H4 (cell line): ENCODE measurements at regions not wholly inside any gene's neighbourhood (a gene's known extent, or its start where the extent isn't known, plus 50 kb on each side); places are given as distances from the start of the nearest gene placed in this dataset.
"Not testable (repeated sequence)": the region's sequence is repeated elsewhere in the genome, so short reads cannot be mapped to it uniquely, and the experiment has no call there.

Source experiments
- DNase-seq: peaks from one replicate; pipeline ENCODE4 v3.0.0-alpha.2; 2015; ENCODE audit warnings: low spot score

DNA sequence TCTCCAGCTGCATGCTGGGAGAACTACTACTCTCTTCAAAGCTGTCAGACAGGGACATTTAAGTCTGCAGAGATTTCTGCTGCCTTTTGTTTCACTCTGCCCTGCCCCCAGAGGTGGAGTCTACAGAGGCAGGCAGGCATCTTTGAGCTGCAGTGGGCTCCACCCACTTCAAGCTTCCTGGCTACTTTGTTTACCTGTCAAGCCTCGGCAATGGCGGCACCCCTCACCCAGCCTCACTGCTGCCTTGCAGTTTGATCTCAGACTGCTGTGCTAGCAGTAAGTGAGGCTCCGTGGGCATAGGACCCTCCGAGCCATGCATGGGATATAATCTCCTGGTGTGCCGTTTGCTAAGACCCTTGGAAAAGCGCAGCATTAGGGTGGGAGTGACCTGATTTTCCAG is 61.7 kb downstream of the DMRTA1 start:
- not testable (repeated sequence) for DNase-seq

DNA sequence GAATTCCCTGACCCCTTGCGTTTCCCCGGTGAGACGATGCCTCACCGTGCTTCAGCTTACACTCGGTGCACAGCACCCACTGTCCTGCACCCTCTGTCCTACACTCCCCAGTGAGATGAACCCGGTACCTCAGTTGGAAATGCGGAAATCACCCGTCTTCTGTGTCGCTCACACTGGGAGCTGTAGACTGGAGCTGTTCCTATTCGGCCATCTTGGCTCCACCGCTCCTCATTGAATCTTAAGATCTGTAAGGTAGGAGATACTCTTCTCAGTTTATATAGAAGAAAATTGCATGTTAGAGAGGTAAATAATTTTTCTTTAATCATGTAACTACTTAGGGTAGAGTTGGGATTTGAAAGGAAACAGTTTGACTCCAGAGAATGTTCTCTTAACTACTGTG is 62.2 kb downstream of the DMRTA1 start:
- DNase-seq: no peak

DNA sequence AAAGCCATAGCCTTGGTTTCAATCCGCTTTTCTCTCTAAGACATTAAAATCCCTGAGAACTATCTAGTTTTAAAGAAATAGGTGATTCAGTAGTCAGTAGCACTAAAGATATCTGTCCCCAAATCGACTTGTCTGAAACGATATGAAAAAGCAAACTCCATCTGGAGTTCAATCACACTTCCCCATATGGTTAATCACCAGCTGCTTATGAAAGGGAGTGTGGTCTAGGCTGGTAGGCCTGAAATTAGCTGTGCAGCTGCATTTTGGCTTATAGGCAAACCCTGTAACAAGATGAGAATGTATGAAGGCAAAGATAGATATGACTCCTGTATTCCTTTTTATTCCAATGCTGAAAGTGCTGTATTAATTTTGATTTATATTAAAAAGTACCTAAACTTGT is 65.9 kb downstream of the DMRTA1 start:
- no peak for DNase-seq

DNA sequence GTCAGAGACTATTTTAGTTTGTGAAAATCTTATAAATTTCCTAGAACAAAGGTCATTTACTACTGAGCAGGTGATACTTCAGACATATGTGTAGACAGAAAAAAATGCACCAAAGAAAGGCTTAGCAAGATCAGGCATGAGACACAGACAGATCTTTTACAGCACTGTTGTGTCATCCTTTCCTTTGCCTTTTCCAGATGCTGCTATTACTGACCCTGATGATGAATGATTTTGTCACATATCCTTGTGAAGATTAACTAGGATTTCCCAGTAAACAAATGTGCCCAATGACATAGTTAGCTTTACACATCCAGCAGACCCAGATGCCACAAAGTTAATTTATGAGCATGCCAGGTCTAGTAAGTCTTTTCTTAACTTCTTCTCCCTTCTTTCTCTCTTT is 68.2 kb downstream of the DMRTA1 start:
- no peak for DNase-seq

DNA sequence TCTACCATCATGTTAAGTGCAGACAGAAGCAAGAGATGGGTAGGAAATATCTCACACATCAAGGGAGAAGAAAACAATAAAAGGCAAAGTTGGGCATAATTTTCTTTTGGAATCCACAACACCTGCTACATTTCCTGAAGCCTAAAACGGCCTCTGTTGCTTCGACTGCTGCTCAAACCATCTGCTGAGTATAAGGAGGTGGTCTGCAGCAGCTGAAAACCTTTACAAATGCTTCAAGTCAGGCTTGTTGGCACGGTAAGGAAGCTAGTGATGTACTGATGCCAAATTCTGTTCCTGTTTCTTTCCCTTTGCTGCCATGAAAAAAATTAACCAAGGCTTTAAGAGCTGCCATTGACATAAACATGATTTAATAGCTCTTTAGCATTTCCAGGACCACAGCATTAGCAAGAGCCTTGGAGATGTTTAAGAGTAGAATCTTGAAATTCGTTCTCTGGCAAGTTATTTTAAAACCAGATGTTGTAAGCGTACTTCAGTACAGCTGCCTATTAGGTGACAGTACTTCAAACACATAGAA is 75.6 kb downstream of the DMRTA1 start:
- no peak for DNase-seq

DNA sequence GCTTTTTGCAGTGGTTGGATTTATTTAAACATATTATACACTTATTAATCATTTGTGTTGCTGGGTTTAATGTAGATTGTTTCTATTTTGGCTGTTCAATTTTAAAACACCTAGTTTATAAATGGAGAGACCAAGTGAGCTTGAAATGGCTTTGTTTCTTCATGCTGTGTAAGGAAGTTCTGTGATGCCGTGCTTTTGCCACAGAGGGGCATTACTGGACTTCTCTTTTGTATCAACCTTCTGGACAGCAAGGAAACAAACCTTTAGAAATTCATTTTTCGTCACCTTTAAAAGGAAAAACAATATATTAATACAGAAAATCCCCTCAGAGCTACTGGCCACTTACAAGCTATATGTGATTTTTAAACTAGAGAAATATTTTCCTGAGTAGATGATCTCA is 81.9 kb downstream of the DMRTA1 start:
- peak; percentile 28 for DNase-seq

DNA sequence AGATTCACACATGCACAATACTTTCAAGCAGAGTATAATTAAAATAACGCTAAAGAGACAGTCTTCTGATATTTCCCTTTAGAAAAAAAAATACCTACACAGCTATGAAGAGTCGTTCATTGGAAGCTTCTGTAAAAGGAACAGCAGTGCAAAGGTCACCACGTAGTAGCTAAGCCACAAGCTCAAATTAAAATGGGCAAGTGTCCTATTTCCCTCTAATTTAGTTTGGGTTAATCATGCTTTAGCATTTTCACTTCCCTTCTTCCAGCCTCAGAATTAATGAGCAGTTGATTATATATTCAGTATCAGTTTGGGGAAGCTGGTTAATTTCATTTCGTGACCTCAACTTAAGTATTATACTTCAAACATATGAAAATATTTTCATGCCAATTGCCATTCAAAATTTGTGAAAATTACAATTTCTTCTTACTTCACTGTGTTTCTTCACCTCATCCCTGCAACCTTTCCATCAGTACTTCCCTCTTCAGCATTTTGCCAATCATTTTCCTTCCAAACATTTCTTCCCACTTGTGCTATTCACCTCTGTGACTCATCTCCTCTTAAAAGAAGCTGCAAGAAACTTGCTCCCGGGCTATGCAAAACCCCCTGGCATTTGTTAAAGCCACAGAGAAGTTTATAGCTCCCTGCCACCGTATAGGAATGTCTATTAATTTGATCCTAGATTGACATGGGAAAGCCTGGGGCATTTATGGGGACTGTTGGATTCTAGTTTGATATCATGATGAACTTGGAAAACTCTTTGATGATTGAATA is 83.0 kb downstream of the DMRTA1 start:
- peak; percentile 32 for DNase-seq

DNA sequence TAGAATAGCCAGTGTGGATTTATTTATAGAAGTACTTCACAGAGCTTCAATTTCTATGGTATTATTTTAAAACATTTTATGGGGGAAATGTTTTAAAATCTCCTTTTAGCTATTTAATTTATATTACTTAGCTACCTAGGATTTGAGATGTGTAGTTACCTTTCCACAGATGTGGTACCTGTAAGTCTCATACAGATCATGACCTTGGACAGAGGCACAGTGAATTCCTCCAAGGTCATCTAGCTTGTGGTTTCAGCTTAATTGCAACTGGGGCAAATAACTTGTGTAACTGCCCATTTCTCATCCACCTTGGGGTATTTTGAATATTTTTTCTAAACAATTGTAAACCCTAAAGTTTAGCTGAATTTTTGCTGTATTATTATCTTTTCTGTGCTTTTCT is 89.2 kb downstream of the DMRTA1 start:
- no peak for DNase-seq

DNA sequence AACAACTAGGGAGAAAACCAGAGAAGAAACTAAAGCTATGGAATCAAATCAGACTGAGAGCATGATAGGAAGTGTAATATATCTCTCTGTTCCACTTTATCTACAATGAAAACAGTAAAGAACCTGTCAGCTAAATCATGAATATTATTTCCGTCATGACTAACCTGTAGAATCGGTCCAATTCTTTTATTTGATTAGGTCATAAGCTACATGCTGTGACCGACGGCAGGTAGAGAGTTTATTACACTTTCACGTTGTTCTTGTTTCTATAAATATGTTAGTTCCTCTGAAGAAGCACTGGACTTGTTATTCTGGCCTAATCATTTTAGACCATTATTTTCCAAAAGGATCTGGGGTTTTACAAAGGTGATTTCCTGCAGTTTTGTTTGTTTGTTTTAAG is 91.1 kb downstream of the DMRTA1 start:
- DNase-seq: no peak

DNA sequence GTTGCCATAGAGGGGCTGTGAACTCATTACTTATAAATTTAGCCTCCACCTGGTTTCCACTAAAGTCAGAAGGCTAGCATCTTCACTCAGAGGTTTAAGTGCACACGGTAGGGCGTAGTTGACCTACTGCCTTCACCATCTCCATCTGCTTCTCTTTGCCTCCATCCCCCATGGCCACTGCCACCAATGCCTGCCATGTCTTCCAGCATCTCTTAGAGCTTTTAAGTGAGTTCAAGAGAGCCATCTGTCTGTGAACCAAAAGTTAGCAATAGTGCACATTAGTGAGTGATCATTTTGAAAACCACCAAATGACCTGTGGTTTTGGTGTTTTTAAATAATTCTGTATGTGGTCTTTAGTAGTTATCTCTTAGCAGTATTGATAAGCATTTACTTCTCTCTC is 102.0 kb downstream of the DMRTA1 start:
- no peak for DNase-seq

DNA sequence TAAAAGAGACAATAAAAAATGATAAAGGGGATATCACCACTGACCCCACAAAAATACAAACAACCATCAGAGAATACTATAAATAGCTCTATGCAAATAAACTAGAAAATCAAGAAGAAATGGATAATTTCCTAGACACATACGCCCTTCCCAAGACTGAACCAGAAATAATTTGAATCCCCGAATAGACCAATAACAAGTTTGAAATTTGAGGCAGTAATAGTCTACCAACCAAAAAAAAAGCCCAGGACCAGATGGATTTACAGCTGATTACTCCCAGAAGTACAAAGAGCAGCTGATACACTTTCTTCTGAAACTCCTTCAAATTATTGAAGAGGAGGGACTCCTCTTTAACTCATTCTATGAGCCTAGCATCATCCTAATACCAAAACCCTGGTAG is 128.1 kb downstream of the DMRTA1 start:
- no peak for DNase-seq

DNA sequence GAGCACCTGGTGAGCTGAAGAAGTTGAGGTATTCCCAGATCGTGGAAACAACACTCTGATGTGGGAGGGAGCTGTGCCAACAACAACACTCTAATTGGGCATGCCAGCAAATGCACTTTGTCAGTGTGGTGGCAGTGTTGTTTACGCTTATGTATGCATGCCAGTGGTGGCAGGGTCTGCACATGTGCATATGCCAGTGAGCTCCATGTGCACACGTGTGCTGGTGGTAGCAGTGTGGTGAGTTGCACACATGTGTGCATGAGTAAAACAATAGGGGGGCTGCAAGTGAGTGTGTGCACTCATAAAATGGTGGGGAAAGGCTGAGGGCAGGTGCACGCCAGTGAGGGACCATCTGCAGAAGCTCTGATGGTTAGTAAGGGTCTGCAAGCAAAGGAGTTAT is 134.2 kb downstream of the DMRTA1 start:
- no peak for DNase-seq

DNA sequence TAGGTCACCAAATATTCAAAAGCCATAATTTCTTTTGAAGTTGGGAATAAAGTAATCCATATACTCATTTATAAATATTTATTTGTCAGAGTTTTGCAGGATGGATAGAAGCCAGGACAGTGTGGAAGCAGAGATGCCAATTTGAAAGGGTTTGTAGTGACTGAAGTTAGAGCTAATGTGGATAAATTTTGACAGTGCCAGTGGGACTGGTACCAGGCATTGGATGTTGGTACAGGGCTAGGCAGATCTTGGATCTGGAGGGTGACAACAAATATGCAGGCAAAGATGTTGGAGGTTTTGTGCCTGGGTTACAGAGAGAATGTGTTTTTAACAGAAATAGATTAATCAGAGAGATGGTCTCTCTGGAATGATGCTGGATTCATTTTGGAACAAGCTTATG is 135.6 kb downstream of the DMRTA1 start:
- no peak for DNase-seq

DNA sequence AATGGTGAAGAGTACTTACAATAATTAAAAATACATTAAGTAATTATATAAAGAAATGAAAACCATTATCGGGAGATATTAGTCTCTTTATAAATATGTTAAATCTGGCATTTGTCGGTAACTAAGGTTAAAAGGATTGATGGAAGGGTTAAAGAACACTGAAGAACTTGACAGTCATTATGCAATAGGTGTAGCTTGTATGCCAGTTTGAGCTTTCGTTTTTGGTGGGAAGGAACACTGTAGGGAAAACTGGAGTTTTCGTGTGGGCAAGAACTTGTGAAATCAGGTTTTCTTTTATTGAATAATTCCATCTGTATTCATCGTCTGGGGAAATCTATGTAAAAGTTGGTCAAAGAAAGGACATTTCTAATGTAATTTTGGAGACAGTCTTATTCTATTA is 142.3 kb downstream of the DMRTA1 start:
- DNase-seq: no peak

DNA sequence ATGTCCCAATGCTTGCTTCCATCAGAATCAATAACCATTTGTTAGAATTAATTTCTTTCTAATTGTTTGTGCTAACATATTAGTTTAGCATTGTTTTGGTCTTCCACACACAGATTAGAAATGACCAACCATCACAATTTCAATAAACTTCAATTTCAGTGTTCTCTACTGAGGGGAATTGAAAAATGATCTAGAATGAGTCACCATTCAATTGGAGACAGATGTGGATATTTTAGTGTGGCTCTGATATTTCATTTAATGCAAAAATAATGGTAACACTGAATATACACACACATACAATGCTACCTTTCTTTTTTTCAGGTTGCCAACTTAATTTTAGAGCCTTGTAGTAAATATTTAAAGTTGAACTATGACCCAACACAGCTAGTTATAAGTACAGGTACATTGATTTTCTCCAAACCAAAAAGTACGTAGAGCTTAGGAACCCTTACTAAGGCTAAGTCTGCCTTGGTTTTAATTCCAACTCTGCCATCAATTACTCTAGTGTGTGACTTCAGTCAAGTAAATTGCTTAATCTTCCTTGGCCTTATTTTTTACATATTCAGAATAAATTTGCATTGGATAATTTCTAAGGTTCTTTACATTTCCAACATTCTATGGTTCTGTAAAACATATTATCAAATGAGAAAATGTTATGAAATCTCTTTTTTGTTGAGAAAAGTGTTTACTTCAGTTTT is 143.9 kb downstream of the DMRTA1 start:
- DNase-seq: no peak

DNA sequence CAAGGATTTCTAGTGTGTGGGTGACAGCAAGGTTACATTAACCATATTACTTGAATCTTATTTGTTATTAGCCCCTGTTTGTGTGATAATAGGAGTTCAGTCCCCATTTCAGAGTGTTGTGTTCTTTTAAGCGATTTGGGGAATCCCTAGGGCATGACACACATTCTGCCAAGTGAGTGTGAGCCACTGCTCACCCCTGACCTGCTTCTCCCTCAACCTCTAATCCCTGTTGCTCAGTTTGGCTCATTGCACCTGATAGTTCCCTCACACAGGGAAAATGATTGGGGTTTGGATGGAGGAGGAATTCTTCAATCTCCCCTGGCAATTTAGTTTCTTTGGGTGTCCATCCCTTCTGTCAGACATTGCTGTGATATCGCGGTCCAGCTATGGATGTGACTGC is 149.2 kb downstream of the DMRTA1 start:
- no peak for DNase-seq

DNA sequence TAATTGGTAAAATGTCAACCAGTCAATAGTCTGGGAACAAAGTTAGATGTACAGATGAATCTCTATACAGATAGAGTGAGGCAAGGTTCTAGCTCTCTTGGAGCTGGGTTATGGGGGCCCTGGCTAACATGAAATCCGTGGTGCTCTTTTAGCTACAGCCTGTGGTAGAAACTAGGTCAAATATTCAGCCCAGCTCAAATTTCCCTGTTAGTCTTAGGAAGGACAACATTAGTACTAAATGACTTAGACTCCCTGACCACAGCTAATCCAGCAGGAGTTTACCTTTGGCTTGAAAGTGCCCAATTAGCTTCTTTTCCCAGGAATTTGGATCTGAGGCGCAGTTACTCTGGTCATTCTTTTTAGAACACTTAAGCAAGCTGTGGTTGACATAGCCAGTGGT is 170.5 kb downstream of the DMRTA1 start:
- peak; percentile 11 for DNase-seq

DNA sequence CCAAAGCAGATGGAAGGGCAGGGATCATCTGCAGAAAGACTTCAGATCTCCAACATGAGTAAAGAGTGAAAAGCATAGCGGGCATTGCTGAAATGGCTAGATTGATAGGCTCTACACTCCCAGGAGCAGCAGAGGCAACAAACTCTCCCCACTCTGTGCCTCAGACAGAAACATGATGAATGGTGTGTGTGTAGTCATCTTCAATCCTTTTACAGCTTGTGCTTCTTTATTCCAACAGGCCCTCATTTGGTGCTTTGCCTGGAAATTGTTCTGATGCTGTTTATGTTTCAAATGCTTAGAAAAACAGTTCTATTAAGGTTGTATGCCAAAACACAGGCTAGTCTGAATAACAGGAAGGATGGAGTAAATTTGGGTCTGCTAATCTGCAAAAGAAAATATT is 176.2 kb downstream of the DMRTA1 start:
- no peak for DNase-seq

DNA sequence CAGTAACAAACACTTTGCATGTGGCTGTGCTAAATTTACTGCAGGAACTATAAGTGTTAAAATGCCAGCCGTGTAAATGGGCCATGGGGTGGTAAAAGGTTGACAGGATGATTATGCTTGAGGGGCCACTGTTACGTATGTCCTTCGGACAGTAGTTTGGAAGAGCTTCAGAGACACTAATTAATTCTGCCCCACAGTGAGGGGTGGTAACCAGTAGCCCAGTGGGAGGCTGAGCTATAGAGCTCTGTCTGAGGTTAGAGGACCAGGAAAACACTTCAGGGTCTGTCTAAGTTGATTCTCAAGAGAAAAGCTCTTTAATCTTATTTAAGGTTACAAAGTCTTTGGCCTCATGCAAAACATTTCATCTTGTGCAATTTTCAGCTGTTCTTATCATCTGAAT is 176.6 kb downstream of the DMRTA1 start:
- DNase-seq: no peak

DNA sequence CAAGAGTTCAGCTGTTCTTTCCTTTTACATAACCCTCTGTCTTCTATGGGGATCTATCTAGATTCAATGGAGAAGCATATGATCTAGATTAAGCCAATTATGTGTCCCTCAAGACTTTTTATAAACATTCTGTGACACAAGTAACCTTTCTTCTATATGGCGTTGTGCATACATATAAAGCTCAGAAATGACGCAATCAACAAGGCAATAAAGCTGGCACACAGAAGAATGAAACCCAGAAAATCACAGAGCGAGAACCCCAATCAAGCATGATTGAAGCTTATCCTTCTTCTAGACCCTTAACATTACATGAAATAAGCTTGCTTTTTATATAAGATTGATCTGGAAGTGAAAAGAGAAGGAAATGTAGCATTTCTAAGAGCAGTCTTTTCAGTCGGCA is 178.9 kb downstream of the DMRTA1 start:
- DNase-seq: no peak

DNA sequence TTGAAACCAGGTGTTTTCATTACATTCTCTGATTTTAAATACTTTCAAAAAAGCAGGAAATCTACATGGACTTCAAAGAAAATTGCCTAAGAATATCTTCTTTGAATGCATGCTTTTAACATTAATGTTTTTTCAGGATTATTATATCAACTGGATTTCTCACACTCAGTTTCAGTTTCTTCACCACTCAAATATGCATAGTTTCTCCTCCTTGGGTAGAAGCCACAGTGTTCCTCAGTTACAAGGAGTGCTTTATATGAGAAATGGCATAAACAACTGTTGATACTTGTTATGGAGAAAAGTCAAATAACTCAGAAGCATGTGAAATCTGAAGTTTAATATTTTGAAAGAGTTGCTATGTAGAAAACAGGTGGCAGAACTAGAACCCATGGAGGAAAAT is 196.9 kb downstream of the DMRTA1 start:
- DNase-seq: no peak

DNA sequence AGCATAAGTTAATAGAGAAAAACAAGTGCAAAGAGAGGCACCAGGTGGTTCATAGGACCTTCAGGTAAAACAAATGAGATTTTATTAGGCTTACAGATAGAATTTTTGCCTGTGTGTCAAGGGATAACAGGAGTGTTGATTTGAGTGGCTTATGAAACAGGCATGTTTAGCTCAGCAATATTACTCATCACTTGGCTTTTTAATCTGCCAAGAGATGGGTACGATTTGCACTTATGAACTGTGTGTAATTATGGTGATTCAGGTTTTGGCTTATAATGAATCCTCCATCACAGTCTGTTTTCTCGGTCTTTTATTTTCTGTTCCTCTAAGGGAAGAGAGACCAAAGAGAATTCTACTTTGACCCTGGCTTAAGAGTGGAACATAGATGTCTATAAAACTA is 199.3 kb downstream of the DMRTA1 start:
- DNase-seq: no peak

DNA sequence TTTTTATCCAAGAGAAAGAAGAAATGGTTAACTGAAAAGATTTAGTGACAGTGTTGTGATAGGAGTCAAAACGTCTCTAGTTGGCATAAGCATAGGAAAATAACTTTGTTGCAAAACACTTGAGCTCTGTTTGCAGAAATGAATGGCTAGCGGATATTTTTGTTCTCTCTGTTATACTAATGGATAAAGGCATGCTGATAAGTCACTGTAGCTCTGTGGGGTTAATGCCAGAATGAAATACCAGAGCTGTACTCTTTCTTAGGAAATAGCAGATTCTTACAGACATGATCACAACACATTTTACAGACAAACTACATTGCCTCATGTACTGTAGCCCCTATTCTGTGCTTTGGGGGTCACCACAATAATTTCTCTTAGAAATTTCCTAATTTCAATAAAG is 202.8 kb downstream of the DMRTA1 start:
- DNase-seq: no peak

DNA sequence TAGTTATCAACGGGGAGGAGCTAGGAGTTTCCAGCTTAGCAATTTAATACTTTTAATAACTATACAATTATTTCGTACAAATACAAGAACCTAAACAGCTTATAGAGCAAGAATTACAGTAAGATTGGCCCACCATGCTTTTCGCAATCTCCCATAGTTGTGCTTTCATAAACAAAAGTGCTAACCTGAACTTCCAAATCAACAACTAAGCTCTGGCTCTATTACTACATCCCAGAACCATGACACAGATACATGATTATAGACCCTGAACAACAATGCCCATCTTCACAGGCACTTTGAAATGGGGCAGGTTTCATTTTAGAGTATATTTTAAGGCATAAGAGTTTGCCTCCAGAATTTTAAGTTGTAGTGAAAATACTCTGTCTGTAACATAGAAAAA is 203.5 kb downstream of the DMRTA1 start:
- DNase-seq: no peak
